Stimulated activated CD8-positive, alpha-beta memory T cell treated with anti-CD3 and anti-CD28 coated beads, Interleukin-15, amount 100 ng/mL, for 1 hour (primary cell): ENCODE measurements at regions not wholly inside any gene's neighbourhood (a gene's known extent, or its start where the extent isn't known, plus 50 kb on each side); places are given as distances from the start of the nearest gene placed in this dataset.

ENCODE experiments used
- DNase-seq: peaks from one replicate; pipeline ENCODE4 v3.0.0-alpha.2; 2020; ENCODE audit warnings: low read depth

DNA sequence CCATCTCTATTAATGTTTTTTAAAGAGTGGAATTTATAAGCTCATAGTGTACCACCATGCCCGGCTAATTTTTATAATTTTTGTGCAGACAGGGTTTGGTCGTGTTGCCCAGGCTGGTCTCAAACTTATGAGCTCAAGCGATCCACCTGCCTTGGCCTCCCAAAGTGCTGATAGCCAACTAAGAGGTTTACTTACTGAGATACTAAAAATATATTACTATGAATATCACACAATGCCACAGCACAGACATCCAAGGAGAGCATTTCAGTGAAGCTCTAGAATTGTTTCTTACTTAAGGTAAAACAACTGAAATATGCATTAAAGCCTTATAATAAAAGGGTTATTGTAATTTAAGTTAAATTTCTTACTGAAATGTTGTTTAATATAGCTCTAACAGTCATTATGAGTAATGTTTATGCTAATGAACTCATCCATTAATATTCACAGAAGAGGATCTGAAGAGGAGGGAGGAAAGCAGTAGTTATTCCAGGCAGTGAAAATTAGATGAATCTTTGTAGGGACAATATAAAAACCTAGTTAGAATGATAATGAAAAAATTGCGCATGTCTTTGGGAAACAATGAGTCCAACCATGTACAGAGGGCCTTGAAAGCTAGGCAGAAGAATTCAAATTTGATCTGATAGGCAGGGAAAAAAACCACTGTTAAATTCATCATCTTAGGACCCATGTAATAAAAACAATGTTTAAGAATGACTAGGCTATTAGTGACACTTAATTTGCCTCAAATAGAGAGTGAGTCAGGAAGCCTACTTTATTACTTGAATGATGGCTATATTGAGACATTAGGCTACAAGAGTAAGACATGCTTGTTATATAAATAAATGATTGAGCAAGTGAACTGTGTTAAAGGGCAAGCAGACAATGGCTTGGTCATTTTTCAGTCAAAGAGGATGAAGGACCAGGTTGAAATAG is 99.2 kb downstream of the SLC41A2 start:
- DNase-seq, result no peak

DNA sequence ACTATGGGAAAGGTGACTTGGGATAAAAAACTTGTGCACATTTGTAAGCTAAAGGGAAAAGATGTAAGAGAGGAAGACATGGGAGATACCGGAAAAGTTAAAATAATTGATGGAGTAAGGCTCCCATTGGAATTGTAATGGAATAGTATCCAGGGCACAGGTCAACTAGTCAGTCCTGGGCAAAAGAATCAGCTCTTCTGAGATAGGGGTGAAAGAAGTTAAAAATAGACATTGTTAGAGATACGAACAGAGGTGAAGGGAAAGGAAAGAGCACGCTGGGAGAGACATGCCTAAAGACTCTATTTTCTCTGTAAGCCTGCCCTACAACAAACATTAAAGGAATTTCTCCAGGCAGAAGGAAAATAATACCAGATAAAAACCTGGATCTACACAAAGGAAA is 101.6 kb downstream of the SLC41A2 start:
- no peak for DNase-seq

DNA sequence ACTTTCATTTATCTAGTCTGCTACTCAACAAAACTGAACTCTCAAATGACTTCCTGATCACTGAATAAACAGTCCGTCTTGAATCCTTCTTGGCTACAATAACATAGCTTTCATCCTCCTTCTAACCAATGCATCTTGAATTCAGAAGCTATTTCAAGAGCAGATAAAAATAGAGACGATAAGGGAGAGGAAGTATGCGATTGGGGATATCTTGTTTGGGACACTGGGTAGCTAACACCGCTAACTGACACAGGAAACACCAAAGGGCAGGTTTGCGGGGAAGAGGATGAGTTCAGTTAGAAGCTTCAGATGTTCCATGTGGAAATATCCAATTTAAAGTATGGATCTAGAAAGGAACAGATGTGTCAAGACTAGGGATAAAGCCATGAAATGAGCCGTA is 102.5 kb downstream of the SLC41A2 start:
- no peak for DNase-seq

DNA sequence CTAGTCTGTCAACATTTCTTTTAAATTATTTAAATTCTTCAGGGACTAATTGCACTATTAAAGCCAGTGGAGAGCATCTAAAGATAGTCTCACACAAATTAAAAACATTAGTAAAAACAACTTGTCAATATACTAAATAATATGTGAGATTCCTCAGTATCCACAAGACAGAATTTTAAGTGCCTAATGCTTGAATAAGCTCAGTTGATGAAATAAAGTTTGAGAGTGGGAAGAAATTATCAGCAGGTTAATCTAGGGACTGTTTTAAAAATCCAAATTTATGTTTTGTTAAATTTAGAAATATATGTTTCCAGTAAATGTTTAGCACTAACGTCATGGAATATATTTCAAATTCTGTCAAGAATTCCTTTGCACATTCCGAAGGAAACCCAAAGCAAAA is 105.2 kb downstream of the SLC41A2 start:
- no peak for DNase-seq

DNA sequence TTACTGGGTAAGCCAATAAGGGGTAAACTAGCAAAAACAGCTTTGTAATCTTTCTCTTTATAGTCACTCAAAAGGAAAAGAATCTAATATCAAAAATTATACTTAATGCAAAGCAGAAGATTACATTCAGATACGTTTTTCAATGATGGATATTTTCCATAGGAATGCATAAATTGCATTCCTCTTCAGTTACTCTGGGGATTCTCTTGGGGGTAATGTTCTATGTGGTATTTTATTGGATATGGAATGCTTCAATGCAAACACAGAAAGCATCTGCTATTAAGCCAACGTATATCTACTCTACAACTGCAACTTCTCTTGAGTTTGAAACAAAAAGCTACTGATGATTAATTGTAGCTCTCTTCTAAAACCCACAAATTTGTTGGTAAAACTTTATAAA is 106.0 kb downstream of the SLC41A2 start:
- no peak for DNase-seq

DNA sequence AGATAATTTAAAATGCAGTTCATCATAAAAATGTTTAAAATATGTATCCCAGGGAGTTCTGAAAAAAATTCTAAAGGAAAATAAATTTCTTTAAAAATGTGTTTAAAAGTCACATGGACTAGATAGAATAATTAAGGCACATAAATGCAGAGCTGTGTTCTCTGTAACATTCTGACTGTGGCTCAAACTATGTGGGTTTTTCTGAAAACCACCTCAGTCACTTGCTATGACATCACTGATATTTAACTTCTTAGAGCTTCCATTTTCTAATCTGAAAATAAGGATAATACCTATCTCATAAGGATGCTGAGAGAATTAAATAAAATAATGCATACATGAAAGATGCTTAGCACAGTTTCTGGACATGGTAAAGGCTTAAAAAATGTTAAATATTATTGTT is 107.3 kb downstream of the SLC41A2 start:
- no peak for DNase-seq

DNA sequence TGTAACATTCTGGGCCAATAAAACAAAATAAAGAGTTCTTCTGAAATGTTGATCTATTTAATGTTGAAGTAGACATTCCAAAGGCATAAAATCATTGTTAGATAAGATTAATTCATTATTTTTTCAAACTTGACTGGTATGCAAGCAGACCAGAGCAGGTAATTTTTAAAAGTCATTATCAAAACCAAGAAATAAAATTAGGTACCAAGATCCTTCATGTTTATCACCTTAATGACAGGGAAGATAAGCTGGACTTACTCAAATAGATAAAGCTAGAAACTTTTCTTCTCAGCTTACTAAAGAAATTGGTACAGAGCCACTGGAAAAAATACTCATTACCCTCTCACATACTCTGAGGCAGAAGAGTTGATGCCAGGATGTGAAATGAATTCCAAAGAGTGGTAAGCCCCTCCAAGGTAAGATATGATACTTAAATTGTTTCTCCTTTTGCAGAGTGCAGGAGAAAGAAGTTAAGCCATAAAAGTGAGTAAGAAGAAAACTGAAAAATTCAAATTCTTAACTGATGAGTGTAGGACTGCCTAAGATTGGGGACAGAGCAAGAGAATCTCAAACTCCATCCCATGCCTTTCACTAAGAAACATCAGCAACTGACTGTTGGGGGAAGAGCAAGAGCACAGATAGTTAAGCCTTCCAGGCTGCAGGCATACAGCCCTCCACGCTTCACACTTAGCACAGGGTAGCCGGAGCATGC is 111.9 kb downstream of the SLC41A2 start:
- no peak for DNase-seq

DNA sequence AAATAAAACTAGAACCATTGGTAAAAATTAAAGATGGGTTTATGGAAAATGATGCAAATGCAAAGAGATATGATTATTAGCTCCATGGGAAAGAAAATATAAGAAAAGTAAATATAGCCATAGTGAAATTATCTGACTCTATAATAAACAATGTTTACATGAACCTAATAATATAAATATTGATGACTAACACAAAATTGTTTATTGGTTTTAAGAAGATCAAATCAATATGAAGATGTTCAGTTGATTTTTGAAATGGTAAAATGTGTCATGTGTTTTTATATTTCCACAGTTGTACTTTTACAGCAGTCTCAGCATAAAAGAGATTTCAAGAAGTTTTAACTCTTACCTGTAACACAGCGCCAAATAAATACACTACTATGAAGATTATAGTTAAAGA is 114.0 kb downstream of the SLC41A2 start:
- no peak for DNase-seq

DNA sequence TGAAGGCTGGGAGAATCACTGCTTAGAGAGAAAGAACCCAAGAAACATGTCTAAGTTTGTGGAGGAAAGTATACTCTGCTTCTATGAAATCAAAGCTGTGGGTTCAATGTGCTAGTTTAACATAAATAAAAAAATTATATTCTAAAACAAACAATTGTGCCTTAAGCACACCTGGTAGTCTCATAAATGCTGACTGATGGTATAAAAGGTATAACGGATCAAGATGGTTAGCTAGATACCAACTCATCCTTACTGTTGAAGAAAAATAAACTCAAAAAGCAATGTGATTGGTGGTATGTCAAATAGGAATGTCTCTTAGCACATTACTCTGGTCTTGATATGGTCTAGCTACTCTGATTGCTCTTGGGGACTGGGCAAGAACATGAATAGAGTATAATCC is 117.8 kb downstream of the SLC41A2 start:
- no peak for DNase-seq

DNA sequence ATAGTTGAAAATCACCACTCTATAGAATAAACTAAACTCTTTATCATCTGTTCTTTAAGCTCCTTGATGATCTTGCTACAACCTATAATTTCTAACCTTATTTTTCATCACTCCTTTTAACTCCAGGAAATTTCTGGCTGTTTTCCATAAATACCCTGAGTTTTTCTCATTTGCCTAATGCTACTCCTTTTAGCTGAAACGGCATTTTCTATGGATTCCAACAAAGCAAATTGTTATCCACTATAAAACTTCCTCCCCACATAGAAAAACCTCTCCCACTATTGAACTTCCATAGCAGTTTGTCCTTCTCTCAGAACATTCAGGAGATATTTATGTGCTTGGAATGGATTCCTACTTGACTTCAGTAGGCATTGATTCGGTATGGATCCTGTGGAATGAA is 122.8 kb downstream of the SLC41A2 start:
- DNase-seq, result no peak

DNA sequence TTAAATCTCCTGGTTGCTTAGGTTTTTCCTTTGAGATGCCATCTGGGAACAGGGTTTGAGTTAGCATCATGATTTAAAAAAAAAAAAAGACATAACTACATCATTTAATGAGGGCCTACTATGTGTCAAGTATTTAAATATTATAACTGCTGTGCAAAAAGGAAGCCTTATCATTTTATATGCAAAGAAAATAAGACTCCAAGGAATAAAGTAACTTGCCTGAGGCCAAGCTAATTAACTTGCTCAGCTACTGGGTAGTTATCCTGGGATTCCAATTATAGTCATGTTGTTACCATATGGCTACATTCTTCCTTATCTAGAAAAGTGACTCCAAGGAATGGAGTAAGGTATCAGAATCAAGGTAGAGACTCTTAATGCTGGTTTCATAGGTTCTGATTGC is 123.5 kb downstream of the SLC41A2 start:
- no peak for DNase-seq

DNA sequence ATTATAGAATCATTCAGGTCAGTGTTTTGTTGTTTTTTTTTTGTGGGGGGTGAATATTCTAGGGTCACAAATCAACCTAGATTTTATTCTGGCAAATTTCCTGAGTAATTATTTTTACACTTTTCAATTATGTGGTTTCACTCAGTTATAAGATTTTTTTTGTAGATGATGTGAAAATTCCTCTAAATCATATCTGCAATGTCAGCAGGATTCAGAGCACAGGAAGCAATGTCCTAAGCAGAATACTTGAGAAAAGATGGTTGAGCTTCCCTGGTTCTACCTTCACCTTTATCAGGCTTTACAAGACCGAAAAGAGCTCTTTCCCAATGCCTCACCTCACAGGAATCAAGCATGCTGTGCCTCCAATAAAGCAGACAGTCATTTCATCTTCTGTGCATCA is 124.3 kb downstream of the SLC41A2 start:
- DNase-seq, result no peak

DNA sequence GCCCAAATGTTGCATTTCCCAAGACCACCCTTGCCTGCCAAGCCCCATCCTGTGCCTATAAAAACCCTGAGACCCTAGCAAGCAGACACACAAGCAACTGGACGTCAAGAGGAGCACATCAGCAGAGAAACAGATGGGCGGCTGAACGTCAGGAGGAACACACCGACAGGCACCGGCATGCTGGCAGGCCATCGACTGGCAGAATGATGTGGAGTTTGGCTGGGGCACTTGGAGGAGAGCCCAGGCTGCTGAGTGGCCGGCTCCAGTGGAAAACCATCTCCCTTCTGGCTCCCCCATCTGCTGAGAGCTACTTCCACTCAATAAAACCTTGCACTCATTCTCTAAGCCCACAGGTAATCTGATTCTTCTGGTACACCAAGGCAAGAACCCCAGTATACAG is 130.1 kb downstream of the SLC41A2 start:
- DNase-seq, result no peak

DNA sequence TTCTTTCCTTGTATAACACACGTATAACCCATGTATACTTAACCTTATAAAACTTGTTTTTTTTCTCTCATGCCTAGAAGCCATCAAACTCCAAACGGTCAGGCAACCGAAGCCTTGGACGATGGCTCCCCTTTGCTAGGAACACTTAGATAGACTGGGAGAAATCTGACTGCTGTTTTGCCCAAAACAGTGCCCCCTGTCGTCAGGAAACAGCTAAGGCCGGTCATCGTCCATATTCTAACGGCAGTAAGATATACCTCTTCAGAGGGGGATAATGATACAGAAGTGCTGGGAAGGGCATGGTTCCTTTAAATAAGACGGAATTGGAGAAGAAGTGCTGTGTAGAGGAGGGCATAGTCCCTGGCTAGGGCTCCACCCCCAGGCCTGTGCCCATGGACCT is 130.5 kb downstream of the SLC41A2 start:
- DNase-seq, result no peak

DNA sequence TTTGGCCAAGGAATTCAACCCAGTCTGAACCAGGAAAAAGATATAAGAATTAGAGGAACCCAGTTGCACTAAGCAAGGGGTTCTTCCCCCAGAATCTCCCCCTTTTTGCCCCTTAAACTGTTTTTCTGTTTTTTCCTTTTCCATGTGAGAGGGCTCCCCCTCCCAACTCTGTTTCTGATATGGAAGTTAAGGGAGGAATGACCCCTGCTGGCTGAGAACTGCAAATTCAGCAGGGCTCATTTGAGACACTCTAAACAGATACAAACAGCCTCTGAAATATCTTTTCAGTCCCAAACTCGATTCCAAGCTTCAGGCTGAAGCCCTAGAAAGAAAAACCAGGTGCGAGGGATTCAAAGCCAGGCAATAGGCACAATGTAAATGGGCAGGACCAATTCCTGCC is 132.7 kb downstream of the SLC41A2 start:
- DNase-seq, result no peak

DNA sequence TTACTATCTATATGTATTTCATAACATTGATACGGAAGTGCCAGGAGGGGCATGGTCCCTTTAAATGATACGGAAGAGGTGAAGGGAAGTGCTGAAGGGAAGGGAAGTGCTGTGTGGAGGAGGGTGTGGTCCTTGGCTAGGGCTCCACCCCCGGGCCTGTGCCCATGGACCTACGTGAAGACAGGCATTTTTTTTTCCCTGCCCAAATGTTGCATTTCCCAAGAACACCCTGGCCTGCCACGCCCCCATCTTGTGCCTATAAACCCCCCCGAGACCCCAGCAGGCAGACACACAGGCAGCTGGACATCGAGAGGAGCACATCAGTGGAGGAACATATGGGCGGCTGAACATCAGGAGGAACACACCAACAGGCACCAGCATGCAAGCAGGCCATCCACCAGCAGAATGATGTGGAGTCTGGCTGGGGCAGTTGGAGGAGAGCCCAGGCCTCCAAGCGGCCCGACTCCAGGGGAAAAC is 134.1 kb downstream of the SLC41A2 start:
- DNase-seq, result no peak

DNA sequence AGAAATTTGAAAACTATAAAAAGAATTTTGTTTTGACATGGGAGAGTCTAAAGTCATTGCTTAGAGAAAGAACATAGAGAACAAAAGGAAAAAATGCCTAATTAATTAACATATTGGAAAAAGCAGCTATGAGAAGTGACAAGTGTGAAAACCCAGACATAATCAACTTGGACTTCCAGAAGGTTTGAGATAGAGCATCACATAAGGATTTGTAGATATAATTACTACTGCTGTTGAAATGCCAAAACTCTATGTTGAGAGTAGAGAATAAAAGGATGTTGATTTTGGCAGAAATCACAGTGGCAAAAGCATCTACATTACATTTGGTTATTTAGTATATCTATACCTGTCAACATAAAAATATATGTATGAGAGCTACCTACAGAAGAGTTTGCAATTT is 135.1 kb downstream of the SLC41A2 start:
- DNase-seq, result no peak

DNA sequence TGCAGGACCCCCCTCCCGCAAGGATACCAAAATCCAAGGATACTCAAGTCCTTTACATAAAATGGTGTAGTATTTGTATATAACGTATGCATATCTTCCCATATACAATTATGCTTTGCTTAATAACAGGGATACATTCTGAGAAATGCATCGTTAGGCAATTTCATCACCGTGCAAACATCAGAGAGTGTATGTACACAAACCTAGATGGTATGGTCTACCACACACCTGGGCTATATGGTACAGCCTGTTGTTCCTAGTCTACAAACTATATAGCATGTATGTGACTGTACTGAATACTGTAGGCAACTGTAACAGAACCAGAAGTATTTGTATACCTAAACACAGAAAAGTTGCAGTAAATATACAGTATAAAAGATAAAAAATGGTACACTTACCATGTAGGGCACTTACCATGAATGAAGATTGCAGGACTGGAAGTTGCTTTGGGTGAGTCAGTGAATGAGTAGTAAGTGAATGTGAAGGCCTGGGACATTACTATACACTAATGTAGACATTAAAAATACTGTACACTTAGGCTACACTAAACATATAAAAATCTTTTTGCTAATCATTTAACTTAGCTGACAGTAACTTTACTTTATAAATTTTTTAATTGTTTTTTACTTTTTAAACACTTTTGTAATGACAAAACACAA is 141.1 kb downstream of the SLC41A2 start:
- no peak for DNase-seq

DNA sequence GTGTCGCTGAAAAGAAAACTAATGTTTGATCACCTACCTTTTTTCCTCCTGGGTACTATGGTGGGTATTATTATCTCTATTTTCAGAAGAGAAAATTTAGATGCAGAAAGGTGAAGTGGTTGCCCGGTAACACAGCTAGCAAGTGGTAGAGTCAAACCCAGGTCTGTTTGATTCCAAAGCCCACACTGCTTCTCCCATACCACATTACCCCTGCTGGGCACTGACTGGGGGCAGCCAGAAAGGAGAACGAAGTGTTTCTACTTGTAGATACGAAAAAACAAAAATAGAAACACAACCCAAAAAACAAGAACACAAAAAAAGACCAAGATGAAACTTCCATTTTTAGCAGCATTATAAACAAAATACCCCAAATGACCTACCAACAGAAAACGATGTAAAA is 142.2 kb downstream of the SLC41A2 start:
- DNase-seq, result no peak

DNA sequence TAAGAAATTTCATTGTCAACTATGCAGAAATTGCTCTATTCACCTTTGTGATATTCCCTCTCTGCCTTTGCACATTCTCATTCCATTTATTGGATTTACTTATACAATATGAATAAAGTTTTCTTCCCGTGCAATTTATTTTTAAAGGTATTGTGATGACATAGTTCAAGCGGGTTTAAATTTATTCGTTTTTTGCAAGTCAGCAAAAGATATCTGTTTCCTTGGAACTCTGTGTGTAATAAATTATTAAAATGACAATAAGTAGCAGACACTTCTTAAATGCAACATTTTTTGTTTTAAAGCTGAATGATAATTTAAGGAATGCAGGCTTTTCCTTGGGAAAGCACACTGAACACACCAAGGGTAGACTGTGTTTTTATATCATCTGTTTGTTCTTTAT is 143.1 kb downstream of the SLC41A2 start:
- no peak for DNase-seq
